Muscle layer of duodenum (tissue), 2 donors: ENCODE measurements at regions not wholly inside any gene's neighbourhood (a gene's known extent, or its start where the extent isn't known, plus 50 kb on each side); places are given as distances from the start of the nearest gene placed in this dataset.

ENCODE experiments used
- H3K27ac ChIP-seq: one replicate; pipeline ENCODE4 v1.7.0; 2013; ENCODE audit warnings: mild to moderate bottlenecking, low read length
- H3K27me3 ChIP-seq: one replicate; pipeline ENCODE4 v1.7.0; 2013; ENCODE audit warnings: low read depth, mild to moderate bottlenecking, control low read depth, low read length
- H3K36me3 ChIP-seq, 2 donors: one replicate each; pipeline ENCODE4 v1.7.0; 2013; ENCODE audit warnings: low read length in 2 of 2, control low read depth in 1 of 2, mild to moderate bottlenecking in 1 of 2; ENCODE audit not compliant: insufficient read depth in 2 of 2, control insufficient read depth in 1 of 2
- H3K4me1 ChIP-seq, 2 donors: one replicate each; pipeline ENCODE4 v1.7.0; 2013; ENCODE audit warnings: low read length in 2 of 2, mild to moderate bottlenecking in 2 of 2, control low read depth in 1 of 2, moderate library complexity in 1 of 2; ENCODE audit not compliant: insufficient read depth in 2 of 2, control insufficient read depth in 1 of 2
- H3K4me3 ChIP-seq, 2 donors: one replicate each; pipeline ENCODE4 v1.7.0; 2013; ENCODE audit warnings: low read length in 2 of 2, low read depth in 1 of 2, mild to moderate bottlenecking in 1 of 2
- H3K9me3 ChIP-seq, 2 donors: one replicate each; pipeline ENCODE4 v1.7.0; 2013; ENCODE audit warnings: low read length in 2 of 2, control low read depth in 1 of 2, mild to moderate bottlenecking in 1 of 2; ENCODE audit not compliant: control insufficient read depth in 1 of 2
- donor health status: healthy.

DNA sequence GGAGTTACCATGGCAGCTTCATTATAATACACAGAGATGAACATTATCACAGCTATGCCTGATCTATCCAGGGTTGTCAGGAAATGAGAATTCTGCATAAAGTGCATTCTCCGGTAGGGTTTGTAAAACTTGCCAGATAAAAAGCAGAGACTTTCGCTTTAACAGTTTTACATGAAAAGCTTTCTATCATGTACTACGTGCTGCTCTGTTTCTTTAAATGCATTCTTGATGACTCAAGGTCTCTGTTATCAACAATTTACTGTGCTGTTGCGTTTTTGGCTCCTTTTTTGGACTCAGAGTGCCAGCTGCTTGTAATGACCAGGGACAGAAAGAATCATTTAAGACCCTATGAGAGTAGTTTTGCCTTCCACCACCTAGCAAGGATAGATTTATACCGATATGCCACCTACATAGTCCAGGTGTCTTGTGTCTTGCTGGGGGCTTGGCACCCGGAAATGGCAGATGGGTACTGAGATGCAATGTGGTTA lies 371.2 kb downstream of the BTG1 start:
- Histone ChIP-seq H3K27me3 (no peaks in the 10 kb centered on the region), H3K4me3 (peak overlapping the region; percentile 7 to 8), H3K9me3 (no peaks in the 10 kb centered on the region), H3K27ac (no peak overlapping the region), H3K36me3 (no peaks in the 10 kb centered on the region), H3K4me1 (peaks cover 5% of the 10 kb centered on the region in 2 donors)

- H3K4me3 ChIP-seq, result peak overlapping the region; percentile 7 to 8
- H3K27ac ChIP-seq, result no peak overlapping the region
- no peaks in the 10 kb centered on the region for H3K9me3 ChIP-seq
- no peaks in the 10 kb centered on the region for H3K27me3 ChIP-seq
- peaks cover 0 to 3% of the 10 kb centered on the region in 2 donors for H3K4me1 ChIP-seq
- H3K36me3 ChIP-seq, result no peaks in the 10 kb centered on the region
These were observed 371.8 kb downstream of the BTG1 start for GRCh38 chr12:91773749-91774429.

GRCh38 chr12:91772411-91772810 lies 373.2 kb downstream of the BTG1 start:
- Histone ChIP-seq H3K36me3 (no peaks in the 10 kb centered on the region), H3K4me3 (no peak overlapping the region), H3K9me3 (no peaks in the 10 kb centered on the region), H3K27ac (no peak overlapping the region), H3K27me3 (no peaks in the 10 kb centered on the region), H3K4me1 (peaks cover 0 to 3% of the 10 kb centered on the region in 2 donors)

DNA sequence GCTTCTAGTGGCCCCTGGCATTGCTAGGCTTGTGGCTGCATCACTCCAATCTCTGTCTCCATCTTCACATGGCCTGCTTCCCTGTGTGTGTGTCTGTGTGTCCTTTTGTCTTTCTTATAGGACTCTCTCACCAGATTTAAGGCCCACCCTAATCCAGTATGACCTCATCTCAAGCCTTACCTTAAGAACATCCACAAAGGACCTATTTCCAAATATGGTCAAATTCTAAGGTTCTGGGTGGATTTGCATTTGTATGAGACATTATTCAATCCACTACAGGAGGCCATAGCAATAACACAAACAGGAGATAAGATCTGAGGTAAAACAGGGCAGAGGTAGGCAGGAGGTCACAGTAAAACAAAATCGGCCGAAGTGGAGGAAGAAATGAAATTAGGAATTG lies 375.9 kb downstream of the BTG1 start:
- Histone ChIP-seq H3K36me3 (no peaks in the 10 kb centered on the region), H3K4me1 (peaks cover 0 to 3% of the 10 kb centered on the region in 2 donors), H3K9me3 (no peaks in the 10 kb centered on the region), H3K4me3 (no peak overlapping the region), H3K27ac (no peak overlapping the region), H3K27me3 (no peaks in the 10 kb centered on the region)

GRCh38 chr12:91767237-91767636 lies 378.4 kb downstream of the BTG1 start:
- Histone ChIP-seq H3K9me3 (no peaks in the 10 kb centered on the region), H3K4me1 (no peaks in the 10 kb centered on the region), H3K27me3 (no peaks in the 10 kb centered on the region), H3K4me3 (no peak overlapping the region), H3K27ac (no peak overlapping the region), H3K36me3 (no peaks in the 10 kb centered on the region)

- no peak overlapping the region for H3K27ac ChIP-seq
- H3K36me3 ChIP-seq, result no peaks in the 10 kb centered on the region
- H3K4me3 ChIP-seq, result no peak overlapping the region
- no peaks in the 10 kb centered on the region for H3K9me3 ChIP-seq
- no peaks in the 10 kb centered on the region for H3K4me1 ChIP-seq
- H3K27me3 ChIP-seq, result no peaks in the 10 kb centered on the region
These were observed 379.2 kb downstream of the BTG1 start for GRCh38 chr12:91766454-91766853.

- peaks cover 0 to 9% of the 10 kb centered on the region in 2 donors for H3K9me3 ChIP-seq
- H3K27ac ChIP-seq, result no peak overlapping the region
- H3K27me3 ChIP-seq, result no peaks in the 10 kb centered on the region
- no peaks in the 10 kb centered on the region for H3K36me3 ChIP-seq
- no peaks in the 10 kb centered on the region for H3K4me1 ChIP-seq
- no peak overlapping the region for H3K4me3 ChIP-seq
These were observed 381.8 kb downstream of the BTG1 start for GRCh38 chr12:91763654-91764370.

DNA sequence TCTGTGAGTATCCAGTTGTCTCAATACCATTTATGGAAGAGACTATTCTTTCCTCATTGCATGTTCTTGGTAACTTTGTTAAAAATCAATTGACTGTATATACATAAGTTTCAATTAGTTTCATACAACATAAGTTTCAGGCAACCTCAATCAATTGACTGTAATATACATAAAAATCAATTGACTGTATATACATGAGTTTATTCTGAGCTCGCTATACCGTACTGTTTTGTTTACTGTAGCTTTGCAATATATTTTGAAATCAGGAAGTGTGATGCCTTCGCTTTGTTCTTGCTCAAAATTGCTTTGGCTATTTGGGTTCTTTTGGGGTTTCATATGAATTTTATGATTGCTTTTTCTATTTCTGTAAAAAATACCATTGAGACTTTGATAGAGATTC lies 392.0 kb downstream of the BTG1 start:
- H3K27me3 ChIP-seq, result no peaks in the 10 kb centered on the region
- no peak overlapping the region for H3K27ac ChIP-seq
- H3K4me3 ChIP-seq, result no peak overlapping the region
- no peaks in the 10 kb centered on the region for H3K36me3 ChIP-seq
- H3K9me3 ChIP-seq, result peaks cover 0 to 4% of the 10 kb centered on the region in 2 donors
- H3K4me1 ChIP-seq, result no peaks in the 10 kb centered on the region

DNA sequence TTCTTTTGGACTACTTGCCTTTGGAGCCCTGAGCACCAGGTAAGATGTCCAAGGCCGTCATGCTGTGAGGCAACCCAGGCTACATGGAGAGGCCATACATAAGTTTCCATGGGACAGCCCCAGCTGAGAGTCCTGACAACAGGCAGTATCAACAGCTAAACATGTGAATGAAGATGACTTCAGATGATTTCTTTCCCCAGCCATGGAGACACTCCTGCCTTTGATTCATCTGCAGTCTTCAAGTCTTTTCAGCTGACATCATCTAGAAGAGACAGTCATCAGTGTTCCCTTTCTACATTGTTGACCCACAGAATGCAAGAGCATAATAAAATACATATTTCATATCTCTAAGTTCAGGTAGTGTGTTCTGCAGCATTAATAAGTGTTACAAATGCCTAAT lies 398.7 kb downstream of the BTG1 start:
- Histone ChIP-seq H3K27me3 (no peaks in the 10 kb centered on the region), H3K4me1 (no peaks in the 10 kb centered on the region), H3K27ac (no peak overlapping the region), H3K9me3 (no peaks in the 10 kb centered on the region), H3K36me3 (no peaks in the 10 kb centered on the region), H3K4me3 (no peak overlapping the region)

DNA sequence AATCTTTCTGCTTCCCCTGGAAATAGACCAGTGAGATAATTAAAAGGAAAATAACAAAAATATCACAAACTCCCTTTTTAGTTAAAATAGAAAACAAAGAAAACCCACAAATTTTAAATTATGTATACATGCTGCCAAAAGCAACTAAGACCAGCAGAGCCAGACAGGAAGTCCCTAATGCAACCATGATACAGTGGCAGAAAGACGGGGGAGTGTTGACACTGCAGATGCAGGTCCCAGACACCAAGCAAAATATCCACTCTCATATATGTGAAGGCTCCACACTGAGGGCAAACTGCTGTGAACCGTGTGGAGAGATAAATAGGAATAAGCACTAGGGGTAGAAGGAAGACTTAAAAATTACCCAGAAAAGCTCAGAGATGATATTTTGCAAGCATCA lies 401.0 kb downstream of the BTG1 start:
- no peaks in the 10 kb centered on the region for H3K4me1 ChIP-seq
- H3K27ac ChIP-seq, result no peak overlapping the region
- H3K4me3 ChIP-seq, result no peak overlapping the region
- H3K36me3 ChIP-seq, result no peaks in the 10 kb centered on the region
- peaks cover 0 to 3% of the 10 kb centered on the region in 2 donors for H3K9me3 ChIP-seq
- no peaks in the 10 kb centered on the region for H3K27me3 ChIP-seq

DNA sequence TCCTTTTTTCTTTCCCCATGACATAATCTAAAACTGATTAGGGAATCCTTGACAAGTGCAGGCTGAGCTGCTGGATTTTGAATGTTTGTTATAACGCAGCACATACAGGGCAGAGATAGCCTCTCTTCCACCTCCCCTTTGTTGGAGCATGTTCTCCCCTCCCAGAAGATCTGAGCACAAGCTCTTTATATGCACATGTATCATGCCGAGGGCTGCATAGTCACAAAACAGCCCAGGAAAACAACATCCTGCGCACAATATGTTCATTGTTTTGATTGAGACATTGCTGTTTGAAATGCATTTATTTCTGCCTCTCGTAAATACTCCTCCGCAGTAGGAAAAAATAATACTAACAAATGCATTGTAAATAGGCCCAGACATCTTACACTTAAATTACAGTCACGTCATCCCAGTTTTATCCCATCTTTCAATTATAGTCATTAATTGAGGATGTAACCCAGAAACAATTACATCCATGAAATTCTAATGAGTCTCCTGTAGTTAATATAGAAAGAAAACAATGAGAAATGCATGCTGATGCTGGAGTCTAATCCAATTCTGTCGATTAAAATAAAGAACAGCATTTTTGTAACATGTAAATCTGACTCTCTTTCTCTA lies 401.8 kb downstream of the BTG1 start:
- Histone ChIP-seq H3K27ac (no peak overlapping the region), H3K27me3 (no peaks in the 10 kb centered on the region), H3K4me3 (no peak overlapping the region), H3K4me1 (no peaks in the 10 kb centered on the region), H3K36me3 (no peaks in the 10 kb centered on the region), H3K9me3 (peaks cover 0 to 3% of the 10 kb centered on the region in 2 donors)
